GM18861 (cell line): ENCODE measurements at regions not wholly inside any gene's neighbourhood (a gene's known extent, or its start where the extent isn't known, plus 50 kb on each side); places are given as distances from the start of the nearest gene placed in this dataset.

Experiments
- ATAC-seq: cut with Tn5 transposase; IDR thresholded peaks from one replicate; pipeline ENCODE4 v1.9.1; 2021; ENCODE audit not compliant: unreplicated experiment

GRCh38 chr2:19238440-19239060 lies 119.9 kb downstream of the OSR1 start:
- ATAC-seq = no peak

- no peak for ATAC-seq
Measured at GRCh38 chr2:19235308-19235707, 123.1 kb downstream of the OSR1 start.

- ATAC-seq = no peak
Measured at GRCh38 chr2:19232312-19232711, 126.1 kb downstream of the OSR1 start.

- ATAC-seq = no peak
Measured at GRCh38 chr2:19231625-19232024, 126.8 kb downstream of the OSR1 start.

GRCh38 chr2:19230626-19231025 lies 127.8 kb downstream of the OSR1 start:
- ATAC-seq = no peak

- no peak for ATAC-seq
Measured at GRCh38 chr2:19228715-19229114, 129.7 kb downstream of the OSR1 start.

GRCh38 chr2:19228181-19228593 lies 130.2 kb downstream of the OSR1 start:
- ATAC-seq = no peak

- ATAC-seq = no peak
Measured at GRCh38 chr2:19226871-19227270, 131.6 kb downstream of the OSR1 start.

- no peak for ATAC-seq
Measured at GRCh38 chr2:19226386-19226785, 132.0 kb downstream of the OSR1 start.

GRCh38 chr2:19225931-19226330 lies 132.5 kb downstream of the OSR1 start:
- no peak for ATAC-seq

GRCh38 chr2:19225126-19225525 lies 133.3 kb downstream of the OSR1 start:
- no peak for ATAC-seq

- ATAC-seq = no peak
Measured at GRCh38 chr2:19224486-19224885, 133.9 kb downstream of the OSR1 start.

GRCh38 chr2:19224011-19224410 lies 134.4 kb downstream of the OSR1 start:
- no peak for ATAC-seq

- ATAC-seq = no peak
Measured at GRCh38 chr2:19219060-19219459, 139.4 kb downstream of the OSR1 start.

GRCh38 chr2:19218166-19218565 lies 140.3 kb downstream of the OSR1 start:
- ATAC-seq = no peak

- no peak for ATAC-seq
Measured at GRCh38 chr2:19216676-19217602, 141.5 kb downstream of the OSR1 start.

GRCh38 chr2:19216238-19216637 lies 142.2 kb downstream of the OSR1 start:
- no peak for ATAC-seq

- no peak for ATAC-seq
Measured at GRCh38 chr2:19214682-19215391, 143.6 kb downstream of the OSR1 start.

GRCh38 chr2:19209575-19210341 lies 148.7 kb downstream of the OSR1 start:
- ATAC-seq = no peak

- ATAC-seq = no peak
Measured at GRCh38 chr2:19208479-19209199, 149.8 kb downstream of the OSR1 start.
